Muscle layer of duodenum (tissue), 2 donors: ENCODE measurements at regions not wholly inside any gene's neighbourhood (a gene's known extent, or its start where the extent isn't known, plus 50 kb on each side); places are given as distances from the start of the nearest gene placed in this dataset.

Source experiments
- H3K27ac ChIP-seq: one replicate; pipeline ENCODE4 v1.7.0; 2013; ENCODE audit warnings: mild to moderate bottlenecking, low read length
- H3K27me3 ChIP-seq: one replicate; pipeline ENCODE4 v1.7.0; 2013; ENCODE audit warnings: low read depth, mild to moderate bottlenecking, control low read depth, low read length
- H3K36me3 ChIP-seq, 2 donors: one replicate each; pipeline ENCODE4 v1.7.0; 2013; ENCODE audit warnings: low read length in 2 of 2, control low read depth in 1 of 2, mild to moderate bottlenecking in 1 of 2; ENCODE audit not compliant: insufficient read depth in 2 of 2, control insufficient read depth in 1 of 2
- H3K4me1 ChIP-seq, 2 donors: one replicate each; pipeline ENCODE4 v1.7.0; 2013; ENCODE audit warnings: low read length in 2 of 2, mild to moderate bottlenecking in 2 of 2, control low read depth in 1 of 2, moderate library complexity in 1 of 2; ENCODE audit not compliant: insufficient read depth in 2 of 2, control insufficient read depth in 1 of 2
- H3K4me3 ChIP-seq, 2 donors: one replicate each; pipeline ENCODE4 v1.7.0; 2013; ENCODE audit warnings: low read length in 2 of 2, low read depth in 1 of 2, mild to moderate bottlenecking in 1 of 2
- H3K9me3 ChIP-seq, 2 donors: one replicate each; pipeline ENCODE4 v1.7.0; 2013; ENCODE audit warnings: low read length in 2 of 2, control low read depth in 1 of 2, mild to moderate bottlenecking in 1 of 2; ENCODE audit not compliant: control insufficient read depth in 1 of 2
- donor health status: healthy.

- no peak overlapping the region for H3K27ac ChIP-seq
- no peaks in the 10 kb centered on the region for H3K36me3 ChIP-seq
- H3K9me3 ChIP-seq, result no peaks in the 10 kb centered on the region
- H3K4me1 ChIP-seq, result no peaks in the 10 kb centered on the region
- H3K27me3 ChIP-seq, result no peaks in the 10 kb centered on the region
- no peak overlapping the region for H3K4me3 ChIP-seq
These were observed 181.4 kb upstream of the CACNA2D1 start for GRCh38 chr7:82624965-82625364.

GRCh38 chr7:82624337-82624736, 180.8 kb upstream of the CACNA2D1 start:
- no peak overlapping the region for H3K4me3 ChIP-seq
- no peaks in the 10 kb centered on the region for H3K36me3 ChIP-seq
- H3K9me3 ChIP-seq, result no peaks in the 10 kb centered on the region
- H3K27ac ChIP-seq, result no peak overlapping the region
- H3K27me3 ChIP-seq, result no peaks in the 10 kb centered on the region
- no peaks in the 10 kb centered on the region for H3K4me1 ChIP-seq

- no peaks in the 10 kb centered on the region for H3K27me3 ChIP-seq
- no peak overlapping the region for H3K27ac ChIP-seq
- no peaks in the 10 kb centered on the region for H3K9me3 ChIP-seq
- no peak overlapping the region for H3K4me3 ChIP-seq
- no peaks in the 10 kb centered on the region for H3K36me3 ChIP-seq
- H3K4me1 ChIP-seq, result no peaks in the 10 kb centered on the region
These were observed 180.2 kb upstream of the CACNA2D1 start for GRCh38 chr7:82623812-82624211.

GRCh38 chr7:82617156-82617555, 173.6 kb upstream of the CACNA2D1 start:
- H3K4me3 ChIP-seq, result no peak overlapping the region
- no peak overlapping the region for H3K27ac ChIP-seq
- H3K36me3 ChIP-seq, result no peaks in the 10 kb centered on the region
- no peaks in the 10 kb centered on the region for H3K4me1 ChIP-seq
- no peaks in the 10 kb centered on the region for H3K9me3 ChIP-seq
- no peaks in the 10 kb centered on the region for H3K27me3 ChIP-seq

GRCh38 chr7:82616059-82616728, 172.6 kb upstream of the CACNA2D1 start:
- Histone ChIP-seq H3K4me1 (no peaks in the 10 kb centered on the region), H3K27ac (no peak overlapping the region), H3K27me3 (no peaks in the 10 kb centered on the region), H3K9me3 (no peaks in the 10 kb centered on the region), H3K4me3 (no peak overlapping the region), H3K36me3 (no peaks in the 10 kb centered on the region)

- Histone ChIP-seq H3K4me3 (no peak overlapping the region), H3K9me3 (no peaks in the 10 kb centered on the region), H3K27me3 (no peaks in the 10 kb centered on the region), H3K4me1 (no peaks in the 10 kb centered on the region), H3K27ac (no peak overlapping the region), H3K36me3 (no peaks in the 10 kb centered on the region)
These were observed 171.9 kb upstream of the CACNA2D1 start for GRCh38 chr7:82615527-82615926.

- Histone ChIP-seq H3K27me3 (no peaks in the 10 kb centered on the region), H3K4me3 (no peak overlapping the region), H3K36me3 (no peaks in the 10 kb centered on the region), H3K27ac (no peak overlapping the region), H3K9me3 (no peaks in the 10 kb centered on the region), H3K4me1 (no peaks in the 10 kb centered on the region)
These were observed 166.2 kb upstream of the CACNA2D1 start for GRCh38 chr7:82609746-82610145.

- H3K9me3 ChIP-seq, result no peaks in the 10 kb centered on the region
- no peak overlapping the region for H3K27ac ChIP-seq
- H3K27me3 ChIP-seq, result no peaks in the 10 kb centered on the region
- H3K4me1 ChIP-seq, result no peaks in the 10 kb centered on the region
- H3K4me3 ChIP-seq, result no peak overlapping the region
- H3K36me3 ChIP-seq, result no peaks in the 10 kb centered on the region
These were observed 161.8 kb upstream of the CACNA2D1 start for GRCh38 chr7:82605247-82605864.

GRCh38 chr7:82602066-82602465, 158.5 kb upstream of the CACNA2D1 start:
- Histone ChIP-seq H3K4me3 (no peak overlapping the region), H3K27ac (no peak overlapping the region), H3K27me3 (no peaks in the 10 kb centered on the region), H3K36me3 (no peaks in the 10 kb centered on the region), H3K9me3 (no peaks in the 10 kb centered on the region), H3K4me1 (no peaks in the 10 kb centered on the region)

- Histone ChIP-seq H3K4me3 (no peak overlapping the region), H3K27ac (no peak overlapping the region), H3K27me3 (no peaks in the 10 kb centered on the region), H3K4me1 (no peaks in the 10 kb centered on the region), H3K9me3 (no peaks in the 10 kb centered on the region), H3K36me3 (no peaks in the 10 kb centered on the region)
These were observed 157.0 kb upstream of the CACNA2D1 start for GRCh38 chr7:82600531-82600930.

GRCh38 chr7:82599895-82600294, 156.3 kb upstream of the CACNA2D1 start:
- no peaks in the 10 kb centered on the region for H3K36me3 ChIP-seq
- no peaks in the 10 kb centered on the region for H3K27me3 ChIP-seq

GRCh38 chr7:82598958-82599357, 155.4 kb upstream of the CACNA2D1 start:
- Histone ChIP-seq H3K27ac (no peak overlapping the region), H3K9me3 (no peaks in the 10 kb centered on the region), H3K27me3 (no peaks in the 10 kb centered on the region), H3K36me3 (no peaks in the 10 kb centered on the region), H3K4me3 (no peak overlapping the region), H3K4me1 (no peaks in the 10 kb centered on the region)

More at GRCh38 chr7:82599895-82600294, 156.3 kb upstream of the CACNA2D1 start:
- no peak overlapping the region for H3K27ac ChIP-seq
- H3K4me3 ChIP-seq, result no peak overlapping the region
- H3K9me3 ChIP-seq, result no peaks in the 10 kb centered on the region
- no peaks in the 10 kb centered on the region for H3K4me1 ChIP-seq
